OCI-LY7 (cell line): ENCODE measurements at regions not wholly inside any gene's neighbourhood (a gene's known extent, or its start where the extent isn't known, plus 50 kb on each side); places are given as distances from the start of the nearest gene placed in this dataset.

Experiments used
- BruUV-seq: library from RNA; stranded (reverse); fragments of 400-500 nt; replicated peaks from 2 replicates; lab custom pipeline; 2021; lab: Mats Ljungman, UMichigan
- CTCF ChIA-PET: fragments of 300-600 bp; sonication (Branson Sonifier 250); formaldehyde crosslinking; loops from one replicate; lab custom pipeline; 2022; ENCODE audit warnings: antibody characterized with exemption; ENCODE audit not compliant: unreplicated experiment; lab: Charles Lee
- POLR2A ChIA-PET: fragments of 300-600 bp; sonication (Branson Sonifier 250); formaldehyde crosslinking; loops from one replicate; lab custom pipeline; 2022; ENCODE audit warnings: antibody characterized with exemption; lab: Charles Lee
- DNase-seq: peaks from one replicate; pipeline ENCODE4 v3.0.0-alpha.2; 2015; ENCODE audit warnings: low spot score
- H2AFZ ChIP-seq: fragments of 200-600 bp; sonication (generic), shearing (Covaris generic); 2 replicates; pipeline ENCODE4 v1.6.1; 2014; ENCODE audit warnings: mild to moderate bottlenecking, antibody characterized with exemption, low read length, moderate library complexity
- H3K27ac ChIP-seq: fragments of 200-600 bp; sonication (generic); 2 replicates; pipeline ENCODE4 v1.5.1; 2014; ENCODE audit warnings: mixed run types, low read depth, mild to moderate bottlenecking, moderate library complexity, low read length, inconsistent platforms; ENCODE audit not compliant: poor library complexity, severe bottlenecking
- H3K36me3 ChIP-seq: fragments of 200-600 bp; sonication (generic); 2 replicates; pipeline ENCODE4 v1.6.1; 2014; ENCODE audit warnings: mild to moderate bottlenecking, antibody characterized with exemption, low read length, moderate library complexity, mixed read lengths; ENCODE audit not compliant: insufficient read depth
- H3K4me1 ChIP-seq: fragments of 200-600 bp; sonication (generic); 2 replicates; pipeline ENCODE4 v1.5.1; 2014; ENCODE audit warnings: mild to moderate bottlenecking, low read length; ENCODE audit not compliant: insufficient read depth, poor library complexity, severe bottlenecking
- H3K4me2 ChIP-seq: fragments of 200-600 bp; sonication (generic); 2 replicates; pipeline ENCODE4 v1.6.1; 2014; ENCODE audit warnings: mild to moderate bottlenecking, low read length
- H3K4me3 ChIP-seq: fragments of 200-600 bp; sonication (generic); 2 replicates; pipeline ENCODE4 v1.5.1; 2014; ENCODE audit warnings: mild to moderate bottlenecking, low read depth, low read length; ENCODE audit not compliant: poor library complexity, severe bottlenecking
- H3K79me2 ChIP-seq: fragments of 200-600 bp; sonication (generic); 2 replicates; pipeline ENCODE4 v1.6.1; 2016; ENCODE audit warnings: low read depth, mild to moderate bottlenecking, low read length, moderate library complexity, mixed read lengths; ENCODE audit not compliant: insufficient read depth
- H3K9me2 ChIP-seq: fragments of 200-600 bp; sonication (generic); 2 replicates; pipeline ENCODE4 v1.6.1; 2016; ENCODE audit warnings: mild to moderate bottlenecking, low read length, mixed read lengths; ENCODE audit not compliant: insufficient read depth
- H3K9me3 ChIP-seq: fragments of 200-600 bp; sonication (generic); 2 replicates; pipeline ENCODE4 v1.6.1; 2014; ENCODE audit warnings: mild to moderate bottlenecking, mixed run types, low read length, mixed read lengths
- H4K20me1 ChIP-seq: fragments of 200-600 bp; sonication (generic); 2 replicates; pipeline ENCODE4 v1.6.1; 2014; ENCODE audit warnings: mild to moderate bottlenecking, antibody characterized with exemption, low read length, moderate library complexity, mixed read lengths; ENCODE audit not compliant: insufficient read depth
- EZH2phosphoT487 ChIP-seq: fragments of 200-600 bp; sonication (generic); IDR thresholded peaks from 2 replicates; pipeline ENCODE4 v1.6.1; 2018; ENCODE audit warnings: low read depth, borderline replicate concordance, mild to moderate bottlenecking, mixed run types, antibody characterized with exemption, low read length, moderate library complexity, mixed read lengths
- intact Hi-C: fragments of 100-400 bp; cut with micrococcal nuclease; formaldehyde crosslinking; loops from one replicate; pipeline ENCODE4 v1.10.0; 2022; ENCODE audit not compliant: unreplicated experiment
- TF ChIP-seq, protein P1 (sequence below): fragments of 200-600 bp; sonication (generic); conservative IDR thresholded peaks from 2 replicates; pipeline ENCODE4 v1.5.1; 2014; ENCODE audit warnings: mild to moderate bottlenecking, antibody characterized with exemption, low read length, moderate library complexity, mixed read lengths

DNA sequence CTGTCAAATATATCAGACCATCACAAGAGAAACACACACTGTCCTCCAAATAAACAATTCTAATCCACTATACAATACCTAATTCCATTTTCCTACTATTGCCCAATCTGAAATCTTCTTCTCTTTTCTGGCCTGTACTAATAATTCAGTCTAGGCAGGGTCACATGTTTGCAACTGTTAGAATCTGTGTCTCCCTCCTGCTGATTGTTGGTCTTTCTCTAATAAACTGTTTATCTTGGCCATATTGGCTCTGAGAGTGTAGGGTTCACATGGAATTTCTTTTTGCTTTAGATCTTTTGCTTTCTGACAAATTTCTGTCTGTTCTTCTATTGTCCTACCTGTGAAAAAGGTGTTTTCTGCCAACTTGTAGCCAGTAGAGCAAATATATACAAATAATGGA, 319.9 kb upstream of the ADAMTS5 start:
- H3K27ac ChIP-seq = no peak overlapping the region
- H3K79me2 ChIP-seq = no peaks in the 10 kb centered on the region
- no peak for DNase-seq
- no peak for TF ChIP-seq EZH2phosphoT487
- TF ChIP-seq, protein P1, sequence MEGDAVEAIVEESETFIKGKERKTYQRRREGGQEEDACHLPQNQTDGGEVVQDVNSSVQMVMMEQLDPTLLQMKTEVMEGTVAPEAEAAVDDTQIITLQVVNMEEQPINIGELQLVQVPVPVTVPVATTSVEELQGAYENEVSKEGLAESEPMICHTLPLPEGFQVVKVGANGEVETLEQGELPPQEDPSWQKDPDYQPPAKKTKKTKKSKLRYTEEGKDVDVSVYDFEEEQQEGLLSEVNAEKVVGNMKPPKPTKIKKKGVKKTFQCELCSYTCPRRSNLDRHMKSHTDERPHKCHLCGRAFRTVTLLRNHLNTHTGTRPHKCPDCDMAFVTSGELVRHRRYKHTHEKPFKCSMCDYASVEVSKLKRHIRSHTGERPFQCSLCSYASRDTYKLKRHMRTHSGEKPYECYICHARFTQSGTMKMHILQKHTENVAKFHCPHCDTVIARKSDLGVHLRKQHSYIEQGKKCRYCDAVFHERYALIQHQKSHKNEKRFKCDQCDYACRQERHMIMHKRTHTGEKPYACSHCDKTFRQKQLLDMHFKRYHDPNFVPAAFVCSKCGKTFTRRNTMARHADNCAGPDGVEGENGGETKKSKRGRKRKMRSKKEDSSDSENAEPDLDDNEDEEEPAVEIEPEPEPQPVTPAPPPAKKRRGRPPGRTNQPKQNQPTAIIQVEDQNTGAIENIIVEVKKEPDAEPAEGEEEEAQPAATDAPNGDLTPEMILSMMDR = no peak
- no peak overlapping the region for H3K4me3 ChIP-seq
- no TSS peak for BruUV-seq
- no peak overlapping the region for H2AFZ ChIP-seq
- no peaks in the 10 kb centered on the region for H3K36me3 ChIP-seq
- intact Hi-C loops = no loop called here
- POLR2A ChIA-PET = no interaction called here
- no peaks in the 10 kb centered on the region for H3K9me2 ChIP-seq
- H3K4me1 ChIP-seq = no peaks in the 10 kb centered on the region
- CTCF ChIA-PET = no interaction called here
- H3K9me3 ChIP-seq = peaks cover 20% of the 10 kb centered on the region; the same call in 1 of the 2 replicates
- no peak overlapping the region for H3K4me2 ChIP-seq
- H4K20me1 ChIP-seq = no peaks in the 10 kb centered on the region

DNA sequence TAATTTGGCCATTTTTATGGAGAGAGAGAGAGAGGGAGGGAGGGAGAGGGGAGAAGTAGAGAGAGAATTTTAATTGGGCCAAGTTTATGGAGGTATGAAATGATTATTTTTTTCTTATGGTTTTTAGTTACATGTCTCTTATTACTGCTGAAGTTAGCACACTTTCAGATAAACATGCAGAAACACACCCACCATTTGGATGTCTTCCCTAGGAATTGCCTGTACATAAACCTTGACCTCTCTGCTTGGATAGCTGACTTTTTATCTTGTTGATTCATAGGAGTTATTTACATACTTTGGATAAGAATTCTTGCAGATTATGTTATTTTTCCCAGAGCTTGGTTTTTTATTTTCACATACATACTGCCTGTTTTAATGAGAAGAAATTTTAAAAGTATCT, 310.2 kb upstream of the ADAMTS5 start:
- intact Hi-C loops = no loop called here
- H3K79me2 ChIP-seq = no peaks in the 10 kb centered on the region
- no peaks in the 10 kb centered on the region for H4K20me1 ChIP-seq
- POLR2A ChIA-PET = interaction anchor here (0.7 kb wide), 1 partner anchor 176 kb away, joined by 4 read pairs; no protein-coding TSS in a partner anchor
- no TSS peak for BruUV-seq
- CTCF ChIA-PET = no interaction called here
- peaks cover 5% of the 10 kb centered on the region; the same call in 1 of the 2 replicates for H3K9me3 ChIP-seq
- no peaks in the 10 kb centered on the region for H3K36me3 ChIP-seq
- H3K9me2 ChIP-seq = no peaks in the 10 kb centered on the region
- TF ChIP-seq, protein P1 = no peak
- no peak for TF ChIP-seq EZH2phosphoT487
- H3K4me2 ChIP-seq = no peak overlapping the region
- no peak for DNase-seq
- no peaks in the 10 kb centered on the region for H3K4me1 ChIP-seq
- H3K27ac ChIP-seq = no peak overlapping the region
- H3K4me3 ChIP-seq = no peak overlapping the region
- no peak overlapping the region for H2AFZ ChIP-seq

DNA sequence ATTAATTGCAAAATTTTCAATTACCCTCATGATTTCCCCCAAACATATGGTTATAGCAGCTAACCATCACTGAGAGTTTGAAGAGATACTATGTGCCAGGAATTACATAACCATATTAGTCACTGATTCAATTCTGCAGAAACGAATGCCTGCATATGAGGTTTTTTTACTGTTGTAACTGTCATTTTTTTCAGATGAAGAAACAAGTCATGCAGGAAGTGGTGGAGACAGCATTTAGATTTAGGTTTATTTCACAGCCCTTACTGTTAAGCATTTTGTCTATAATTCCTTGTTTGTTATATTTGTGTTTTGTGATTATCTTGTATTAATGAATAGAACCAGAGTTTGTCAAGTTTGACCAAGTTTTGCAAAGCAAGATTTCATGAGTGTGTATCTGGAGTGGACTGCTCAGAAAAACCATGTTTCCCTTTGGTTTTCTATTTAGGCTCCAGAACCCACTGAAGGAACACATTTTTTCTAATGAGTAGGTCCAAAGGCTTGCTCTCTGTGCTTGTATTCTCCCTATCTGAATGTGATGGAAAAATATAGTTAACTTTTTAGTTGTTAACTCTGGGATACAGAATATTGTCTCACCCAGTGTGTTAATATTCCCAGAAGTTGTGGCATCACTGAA, 308.5 kb upstream of the ADAMTS5 start:
- CTCF ChIA-PET = no interaction called here

More for the DNA sequence above, 308.5 kb upstream of the ADAMTS5 start:
- Histone ChIP-seq H3K4me3 (no peak overlapping the region), H2AFZ (no peak overlapping the region), H3K9me2 (no peaks in the 10 kb centered on the region), H3K4me2 (no peak overlapping the region), H3K79me2 (no peaks in the 10 kb centered on the region), H3K4me1 (no peaks in the 10 kb centered on the region), H3K36me3 (no peaks in the 10 kb centered on the region), H4K20me1 (no peaks in the 10 kb centered on the region), H3K27ac (no peak overlapping the region), H3K9me3 (peaks cover 5% of the 10 kb centered on the region; the same call in 1 of the 2 replicates)
- no peak for TF ChIP-seq EZH2phosphoT487
- TF ChIP-seq, protein P1 = no peak
- intact Hi-C loops = no loop called here
- DNase-seq = no peak
- POLR2A ChIA-PET = no interaction called here
- no TSS peak for BruUV-seq
